ENCODE measurements at regions not wholly inside any gene's neighbourhood (a gene's known extent, or its start where the extent isn't known, plus 50 kb on each side); places are given as distances from the start of the nearest gene placed in this dataset.

GRCh38 chr5:60544142-60544541 lies 155.8 kb downstream of the DEPDC1B start:
- no peak for TF ChIP-seq CTCF (IDR thresholded peaks at IDR 0.05)
- no peak for TF ChIP-seq POLR2A (IDR thresholded peaks at IDR 0.05)
